GM19328 (cell line): ENCODE measurements at regions not wholly inside any gene's neighbourhood (a gene's known extent, or its start where the extent isn't known, plus 50 kb on each side); places are given as distances from the start of the nearest gene placed in this dataset.
"Not testable (repeated sequence)": the region's sequence is repeated elsewhere in the genome, so short reads cannot be mapped to it uniquely, and the experiment has no call there.

ENCODE experiments used
- ATAC-seq: cut with Tn5 transposase; IDR thresholded peaks from one replicate; pipeline ENCODE4 v1.9.1; 2021; ENCODE audit warnings: mild to moderate bottlenecking, moderate library complexity; ENCODE audit not compliant: unreplicated experiment

DNA sequence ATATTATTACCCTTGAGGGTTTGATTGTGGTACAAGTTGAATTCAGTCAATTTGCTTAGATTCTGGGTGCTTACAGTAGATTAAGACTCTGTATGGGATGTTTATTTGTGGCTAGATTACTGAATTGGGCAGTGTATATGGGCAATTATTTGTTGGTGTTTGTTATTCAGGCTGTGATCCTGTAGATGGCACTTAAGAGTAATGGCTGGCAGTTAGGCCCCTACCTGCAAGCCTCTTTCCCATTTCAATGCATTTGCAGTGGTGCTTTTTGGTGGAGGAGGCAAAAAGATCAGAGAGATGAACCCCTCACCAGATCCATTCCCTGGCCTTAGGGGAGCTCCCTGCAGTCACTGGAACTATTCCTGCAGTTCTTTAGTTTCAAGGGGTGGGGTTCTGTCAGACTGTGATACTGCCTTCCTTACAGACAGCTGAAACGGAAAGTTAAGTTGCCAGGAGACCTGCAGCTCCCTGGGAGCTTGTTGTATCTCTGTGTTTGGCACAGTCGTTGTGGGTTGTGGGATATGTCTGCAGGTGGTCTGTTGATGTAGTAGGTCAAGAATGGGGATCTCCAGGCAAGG, 199.5 kb downstream of the AASDHPPT start:
- ATAC-seq, result no peak

DNA sequence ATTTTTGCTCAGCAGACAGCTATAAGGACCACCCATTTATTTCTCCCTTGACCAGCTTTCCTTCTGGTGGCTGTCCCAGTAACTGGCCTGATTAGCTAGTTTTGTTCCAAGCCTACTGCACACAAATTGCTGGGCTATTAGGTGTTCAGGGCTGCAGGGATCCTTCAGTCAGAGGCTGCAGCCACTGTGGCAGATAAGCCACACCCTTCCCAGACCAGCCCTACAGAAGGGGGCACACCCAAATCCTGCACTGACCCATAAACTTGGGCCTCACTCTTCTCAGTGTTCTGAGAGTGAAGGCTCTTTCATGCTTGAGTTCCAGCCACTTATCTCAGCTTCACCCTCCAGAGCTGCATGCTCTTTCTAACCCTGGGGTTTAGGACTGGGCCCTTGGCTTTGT, 200.0 kb downstream of the AASDHPPT start:
- no peak for ATAC-seq

- ATAC-seq, result no peak
Observed at GRCh38 chr11:106278391-106278790, 200.9 kb downstream of the AASDHPPT start.

DNA sequence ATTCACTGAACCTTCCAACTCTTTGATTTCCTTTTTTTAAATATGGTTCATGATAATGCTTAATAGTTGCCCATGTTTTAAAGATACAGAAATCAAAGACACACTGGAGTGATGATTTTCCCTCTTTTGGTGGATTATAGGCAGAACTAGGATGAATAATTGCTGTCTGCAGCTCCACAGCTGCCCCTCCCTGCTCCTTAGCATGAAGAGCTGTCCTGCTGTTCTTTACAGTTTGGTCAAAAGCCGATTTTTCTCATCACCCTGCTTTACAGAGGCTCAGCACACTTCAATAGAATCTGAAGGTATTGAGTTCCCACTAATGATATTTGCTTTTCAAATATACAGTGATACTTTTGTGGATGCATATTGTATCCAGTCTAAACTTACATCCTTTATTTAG, 202.6 kb downstream of the AASDHPPT start:
- ATAC-seq, result no peak

DNA sequence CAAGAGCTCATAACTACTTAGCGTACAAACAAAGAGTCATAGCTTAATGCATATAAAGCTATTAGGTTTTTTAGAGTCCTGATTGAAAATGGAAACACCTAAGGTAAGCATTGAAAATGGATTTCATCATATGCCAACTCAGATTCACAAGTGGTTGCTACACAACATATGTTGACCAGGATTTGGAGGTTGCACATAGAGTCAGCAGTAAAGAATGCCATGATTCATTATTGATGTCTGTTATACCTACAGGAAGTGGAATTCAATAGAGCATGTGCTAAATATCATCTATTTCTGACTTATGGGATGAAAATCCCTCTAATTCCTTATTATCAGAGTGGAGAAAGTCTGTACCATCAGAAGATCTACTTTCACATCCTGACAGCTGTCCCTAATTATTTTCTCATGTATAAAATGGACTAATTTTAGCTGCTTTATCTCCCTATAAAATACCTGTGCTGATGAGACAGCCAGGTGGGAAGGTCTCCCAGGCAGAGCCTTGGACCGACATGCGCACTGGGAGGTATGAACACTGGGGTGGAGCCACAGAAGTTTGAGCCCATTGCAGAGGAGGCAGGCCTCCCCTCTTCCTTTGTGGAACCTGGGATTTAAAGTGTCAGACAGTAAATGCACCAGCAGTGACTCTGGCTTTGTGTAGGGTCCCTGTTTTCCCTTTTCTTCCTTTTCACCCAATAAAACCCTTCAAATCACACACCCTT, 204.2 kb downstream of the AASDHPPT start:
- ATAC-seq, result no peak

- ATAC-seq, result no peak
Observed at GRCh38 chr11:106286881-106287504, 209.5 kb downstream of the AASDHPPT start.

GRCh38 chr11:106288057-106288456, 210.6 kb downstream of the AASDHPPT start:
- ATAC-seq, result no peak

DNA sequence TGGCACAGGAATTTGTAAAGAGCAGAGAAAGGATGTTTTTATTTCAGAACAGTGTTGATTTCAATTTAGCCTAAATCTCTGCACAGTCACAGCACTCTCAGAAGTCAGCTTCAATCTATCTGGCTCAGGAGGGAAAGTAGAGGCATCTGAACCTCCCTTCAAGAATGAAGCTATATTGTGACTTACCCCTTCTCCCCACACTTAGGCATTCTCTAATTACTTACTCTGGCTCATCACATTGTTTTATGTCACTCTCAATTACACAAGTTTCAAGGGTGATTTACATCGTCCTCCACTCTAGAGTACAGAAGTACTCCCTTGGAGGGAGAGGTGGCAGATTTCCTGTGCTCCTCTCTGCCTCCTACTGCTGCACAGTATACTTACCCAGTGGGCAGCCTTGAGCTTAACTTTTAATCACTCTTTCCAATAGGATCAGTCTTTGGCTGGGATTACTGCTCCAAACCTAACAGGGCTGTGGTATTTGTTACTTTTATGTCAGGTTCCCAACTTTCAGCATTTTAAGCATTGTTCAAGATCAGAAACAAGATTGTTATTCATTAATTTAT, 211.4 kb downstream of the AASDHPPT start:
- ATAC-seq, result no peak

GRCh38 chr11:106292526-106292925, 215.1 kb downstream of the AASDHPPT start:
- ATAC-seq, result no peak

DNA sequence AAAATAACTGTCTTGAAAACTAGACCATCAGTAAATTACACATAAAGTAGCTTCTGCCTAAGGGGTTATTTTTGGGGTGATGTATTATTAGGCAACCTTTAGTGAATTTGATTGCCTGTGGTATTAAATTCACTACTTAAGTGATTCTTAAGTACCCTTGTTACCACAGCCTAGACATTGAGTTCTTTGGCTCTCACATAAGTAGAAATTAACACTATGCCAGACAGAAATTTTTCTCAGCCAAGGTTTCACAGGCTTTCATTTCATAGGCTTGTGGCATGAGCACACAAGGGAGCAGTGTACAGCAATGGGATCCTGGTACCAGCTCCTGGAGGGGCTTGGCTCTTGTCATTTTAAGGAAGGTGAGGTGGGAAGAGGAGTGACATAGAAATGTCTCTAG, 218.5 kb downstream of the AASDHPPT start:
- ATAC-seq, result no peak

DNA sequence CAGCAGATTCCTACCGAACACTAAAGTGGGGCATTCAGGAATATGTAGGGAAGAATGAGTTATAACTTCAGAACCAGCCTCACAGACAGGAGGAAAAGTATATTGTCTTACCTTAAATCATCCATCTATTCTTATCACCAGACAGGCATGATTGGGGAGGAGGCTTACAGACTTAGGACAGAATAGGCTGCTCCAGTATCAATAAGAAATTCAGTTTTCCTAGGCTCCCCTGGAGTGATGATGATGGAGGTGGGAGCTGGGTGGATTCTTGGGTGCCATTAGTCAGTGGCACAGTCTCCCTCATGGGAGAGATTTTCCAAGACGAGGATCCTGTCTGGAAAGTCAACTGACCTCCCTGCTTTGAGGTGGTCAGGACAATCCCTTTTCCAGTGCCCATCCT, 225.0 kb downstream of the AASDHPPT start:
- ATAC-seq, result no peak

GRCh38 chr11:106304274-106304673, 226.8 kb downstream of the AASDHPPT start:
- no peak for ATAC-seq

GRCh38 chr11:106305458-106305857, 228.0 kb downstream of the AASDHPPT start:
- ATAC-seq, result no peak

GRCh38 chr11:106306942-106307341, 229.5 kb downstream of the AASDHPPT start:
- no peak for ATAC-seq

GRCh38 chr11:106309070-106309684, 231.7 kb downstream of the AASDHPPT start:
- no peak for ATAC-seq

DNA sequence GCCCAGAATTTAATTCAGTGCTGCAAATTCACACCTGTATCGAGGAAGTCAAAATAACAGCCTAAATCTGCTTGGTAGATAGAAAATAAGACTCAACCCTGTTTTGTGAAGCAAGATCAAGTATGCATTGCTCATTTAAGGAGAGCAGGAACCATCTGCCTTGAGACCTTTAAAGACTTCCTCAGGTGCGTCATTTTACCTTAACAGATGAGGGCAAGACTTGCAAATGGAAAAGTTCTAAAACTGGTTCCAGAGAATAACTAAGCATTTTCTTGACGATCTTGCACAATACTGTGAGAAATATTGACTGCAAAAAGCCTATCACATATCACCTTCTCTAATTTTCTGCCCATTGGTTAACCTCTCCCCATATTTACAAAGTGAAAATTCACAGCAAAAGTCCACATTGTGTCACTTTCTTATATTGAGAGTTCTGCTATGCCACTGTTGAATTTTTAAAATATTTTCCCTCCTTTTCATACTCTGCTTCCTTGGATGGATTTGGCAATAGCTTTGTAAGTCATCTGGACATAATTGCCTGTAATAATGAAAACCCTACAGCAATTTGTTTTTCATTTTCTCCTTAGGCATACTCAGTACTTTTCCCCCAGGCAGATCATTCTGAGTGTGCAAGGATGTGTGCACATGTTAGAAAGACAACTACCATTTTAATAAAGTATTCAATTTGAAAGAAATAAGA, 234.2 kb downstream of the AASDHPPT start:
- ATAC-seq, result no peak

DNA sequence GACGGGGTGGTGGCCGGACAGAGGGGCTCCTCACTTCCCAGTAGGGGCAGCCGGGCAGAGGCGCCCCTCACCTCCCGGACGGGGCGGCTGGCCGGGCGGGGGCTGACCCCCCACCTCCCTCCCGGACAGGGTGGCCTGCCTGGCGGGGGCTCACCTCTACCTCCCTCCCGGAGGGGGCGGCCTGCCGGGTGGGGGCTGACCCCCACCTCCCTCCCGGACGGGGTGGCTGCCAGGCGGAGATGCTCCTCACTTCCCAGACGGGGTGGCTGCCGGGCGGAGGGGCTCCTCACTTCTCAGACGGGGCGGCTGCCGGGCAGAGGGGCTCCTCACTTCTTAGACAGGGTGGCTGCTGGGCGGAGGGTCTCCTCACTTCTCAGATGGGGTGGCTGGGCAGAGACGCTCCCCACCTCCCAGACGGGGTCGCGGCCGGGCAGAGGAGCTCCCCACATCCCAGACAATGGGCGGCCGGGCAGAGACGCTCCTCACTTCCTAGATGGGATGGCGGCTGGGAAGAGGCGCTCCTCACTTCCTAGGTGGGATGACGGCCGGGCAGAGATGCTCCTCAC, 239.8 kb downstream of the AASDHPPT start:
- ATAC-seq, result not testable (repeated sequence)

DNA sequence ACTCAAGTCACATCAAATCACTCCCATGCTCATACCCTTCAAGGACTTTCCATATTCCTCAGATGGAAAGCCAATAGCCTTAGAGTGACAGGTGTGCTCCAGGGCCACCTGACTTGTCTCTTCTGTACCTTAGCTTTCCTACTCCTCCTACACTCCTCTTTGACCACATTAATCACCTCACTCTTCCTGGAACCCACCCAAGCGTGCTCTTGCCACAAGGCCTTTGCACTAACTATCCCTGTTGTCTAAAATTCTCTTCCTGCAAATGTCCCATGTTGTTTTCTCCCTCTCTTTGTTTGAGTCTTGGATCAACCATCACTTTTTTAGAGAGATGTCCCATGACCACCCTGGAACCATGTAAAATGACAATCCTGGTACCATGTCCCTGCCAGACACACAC, 244.1 kb downstream of the AASDHPPT start:
- no peak for ATAC-seq

- ATAC-seq, result no peak
Observed at GRCh38 chr11:106322106-106322505, 244.6 kb downstream of the AASDHPPT start.

GRCh38 chr11:106326087-106326486, 248.6 kb downstream of the AASDHPPT start:
- ATAC-seq, result no peak

- ATAC-seq, result no peak
Observed at GRCh38 chr11:106327134-106327533, 249.7 kb downstream of the AASDHPPT start.
